Uterus (tissue), 3 donors: ENCODE measurements at regions not wholly inside any gene's neighbourhood (a gene's known extent, or its start where the extent isn't known, plus 50 kb on each side); places are given as distances from the start of the nearest gene placed in this dataset.

Experiments used
- DNase-seq, 2 donors: peaks; one replicate each; pipeline ENCODE4 v3.0.0-alpha.2; 2019 to 2020
- H3K27ac ChIP-seq, 2 donors: fragments of 200-600 bp; sonication (generic); 1 replicate in 1 of 2; 2 replicates in 1 of 2; pipeline ENCODE4 v1.5.1; 2016 to 2018
- H3K27me3 ChIP-seq, 2 donors: fragments of 200-600 bp; sonication (generic); one replicate each; pipeline ENCODE4 v1.5.1; 2018 to 2019; ENCODE audit warnings: control low read depth in 1 of 2
- H3K36me3 ChIP-seq, 2 donors: fragments of 200-600 bp; sonication (generic); one replicate each; pipeline ENCODE4 v1.5.1; 2019; ENCODE audit warnings: control low read depth in 1 of 2
- H3K4me1 ChIP-seq, 2 donors: fragments of 200-600 bp; sonication (generic); one replicate each; pipeline ENCODE4 v1.5.1; 2018 to 2019; ENCODE audit warnings: control low read depth in 1 of 2
- H3K4me3 ChIP-seq, 2 donors: fragments of 200-600 bp; sonication (generic); 1 replicate in 1 of 2; 2 replicates in 1 of 2; pipeline ENCODE4 v1.5.1; 2018 to 2019; ENCODE audit warnings: mild to moderate bottlenecking in 1 of 2
- H3K9me3 ChIP-seq, 2 donors: fragments of 200-600 bp; sonication (generic); one replicate each; pipeline ENCODE4 v1.5.1; 2019; ENCODE audit warnings: control low read depth in 1 of 2
- CTCF ChIP-seq, 4 experiments: fragments of 200-600 bp in 2 of 4; fragments of 450-650 bp in 2 of 4; sonication (generic) in 2 of 4; IDR thresholded peaks; one replicate each; pipeline ENCODE4 v1.5.1; 2016 to 2019; ENCODE audit warnings: antibody characterized with exemption in 4 of 4, mild to moderate bottlenecking in 2 of 4, moderate library complexity in 1 of 4
- POLR2A ChIP-seq, 2 donors: fragments of 450-650 bp; IDR thresholded peaks; one replicate each; pipeline ENCODE4 v1.6.1; 2016; ENCODE audit warnings: antibody characterized with exemption in 2 of 2, mild to moderate bottlenecking in 1 of 2, moderate library complexity in 1 of 2
- intact Hi-C: fragments of 100-400 bp; cut with DNase I; formaldehyde crosslinking; loops from one replicate; pipeline ENCODE4 v1.15.1; 2023; ENCODE audit warnings: low total_unique reads
- donor health status: DM: yes; HTN: yes; CAD: no.

- Histone ChIP-seq H3K36me3 (no peaks in the 10 kb centered on the region), H3K4me3 (no peak overlapping the region), H3K4me1 (no peaks in the 10 kb centered on the region), H3K27me3 (no peaks in the 10 kb centered on the region), H3K27ac (no peak overlapping the region), H3K9me3 (no peaks in the 10 kb centered on the region)
- TF ChIP-seq POLR2A (IDR thresholded peaks at IDR 0.05) (no peak), CTCF (IDR thresholded peaks at IDR 0.05) (no peak)
- DNase-seq = no peak
- intact Hi-C loops = no loop called here
Observed at GRCh38 chr7:126040114-126041045, 1110.8 kb upstream of the POT1 start.

- no peaks in the 10 kb centered on the region for H3K27me3 ChIP-seq
- no peak overlapping the region for H3K4me3 ChIP-seq
- H3K9me3 ChIP-seq = no peaks in the 10 kb centered on the region
- no peak for DNase-seq
- H3K27ac ChIP-seq = no peak overlapping the region
- H3K4me1 ChIP-seq = no peaks in the 10 kb centered on the region
- H3K36me3 ChIP-seq = no peaks in the 10 kb centered on the region
- intact Hi-C loops = no loop called here
- TF ChIP-seq POLR2A (IDR thresholded peaks at IDR 0.05) (no peak), CTCF (IDR thresholded peaks at IDR 0.05) (no peak)
Observed at GRCh38 chr7:126026421-126027088, 1096.9 kb upstream of the POT1 start.

GRCh38 chr7:126022452-126022851 lies 1092.8 kb upstream of the POT1 start:
- H3K9me3 ChIP-seq = no peaks in the 10 kb centered on the region
- H3K36me3 ChIP-seq = no peaks in the 10 kb centered on the region
- no peaks in the 10 kb centered on the region for H3K27me3 ChIP-seq
- H3K4me3 ChIP-seq = no peak overlapping the region
- intact Hi-C loops = no loop called here
- H3K27ac ChIP-seq = no peak overlapping the region
- TF ChIP-seq POLR2A (IDR thresholded peaks at IDR 0.05) = no peak
- DNase-seq = no peak
- no peaks in the 10 kb centered on the region for H3K4me1 ChIP-seq

GRCh38 chr7:126016722-126017121 lies 1087.1 kb upstream of the POT1 start:
- no peaks in the 10 kb centered on the region for H3K36me3 ChIP-seq
- no peaks in the 10 kb centered on the region for H3K9me3 ChIP-seq
- H3K27ac ChIP-seq = no peak overlapping the region
- no peak for DNase-seq
- no peak overlapping the region for H3K4me3 ChIP-seq
- intact Hi-C loops = no loop called here
- no peaks in the 10 kb centered on the region for H3K27me3 ChIP-seq
- TF ChIP-seq POLR2A (IDR thresholded peaks at IDR 0.05) (no peak), CTCF (IDR thresholded peaks at IDR 0.05) (no peak)
- no peaks in the 10 kb centered on the region for H3K4me1 ChIP-seq

- no peak for DNase-seq
- Histone ChIP-seq H3K4me1 (no peaks in the 10 kb centered on the region), H3K27ac (no peak overlapping the region), H3K9me3 (no peaks in the 10 kb centered on the region), H3K27me3 (no peaks in the 10 kb centered on the region), H3K36me3 (no peaks in the 10 kb centered on the region), H3K4me3 (no peak overlapping the region)
- intact Hi-C loops = no loop called here
- TF ChIP-seq CTCF (IDR thresholded peaks at IDR 0.05) (no peak), POLR2A (IDR thresholded peaks at IDR 0.05) (no peak)
Observed at GRCh38 chr7:126005064-126005463, 1075.4 kb upstream of the POT1 start.
